ENCODE measurements at regions not wholly inside any gene's neighbourhood (a gene's known extent, or its start where the extent isn't known, plus 50 kb on each side); places are given as distances from the start of the nearest gene placed in this dataset.
"Not testable (repeated sequence)": the region's sequence is repeated elsewhere in the genome, so short reads cannot be mapped to it uniquely, and the experiment has no call there.

GRCh38 chr14:25389948-25390347 is 340.0 kb upstream of the STXBP6 start:
- no peak overlapping the region for H3K27ac Mint-ChIP-seq
- no peak for ATAC-seq (ENCODE audit: low read depth)
- H3K27me3 Mint-ChIP-seq, result no peaks in the 10 kb centered on the region
- peaks cover 5% of the 10 kb centered on the region for H3K9me3 Mint-ChIP-seq
- H3K4me1 Mint-ChIP-seq, result no peaks in the 10 kb centered on the region
- no peaks in the 10 kb centered on the region for H3K36me3 Mint-ChIP-seq
- DNase-seq (ENCODE audit: low spot score in 2 of 2), result no peak
- no peak overlapping the region for H3K4me3 Mint-ChIP-seq

GRCh38 chr14:25381498-25381897 is 331.6 kb upstream of the STXBP6 start:
- no peak for DNase-seq (ENCODE audit: low spot score in 2 of 2)
- H3K9me3 Mint-ChIP-seq, result no peaks in the 10 kb centered on the region
- no peak overlapping the region for H3K4me3 Mint-ChIP-seq
- H3K4me1 Mint-ChIP-seq, result no peaks in the 10 kb centered on the region
- H3K27me3 Mint-ChIP-seq, result no peaks in the 10 kb centered on the region
- H3K36me3 Mint-ChIP-seq, result no peaks in the 10 kb centered on the region
- H3K27ac Mint-ChIP-seq, result no peak overlapping the region
- ATAC-seq (ENCODE audit: low read depth), result no peak

GRCh38 chr14:25375639-25376038 is 325.7 kb upstream of the STXBP6 start:
- no peak for ATAC-seq (ENCODE audit: low read depth)
- Mint-ChIP-seq H3K4me1 (no peaks in the 10 kb centered on the region), H3K4me3 (no peak overlapping the region), H3K27ac (no peak overlapping the region), H3K36me3 (peaks cover 1% of the 10 kb centered on the region), H3K27me3 (no peaks in the 10 kb centered on the region), H3K9me3 (peaks cover 1% of the 10 kb centered on the region)
- DNase-seq (ENCODE audit: low spot score in 2 of 2), result no peak

- H3K27ac Mint-ChIP-seq, result no peak overlapping the region
- peaks cover 4% of the 10 kb centered on the region for H3K9me3 Mint-ChIP-seq
- H3K27me3 Mint-ChIP-seq, result no peaks in the 10 kb centered on the region
- H3K4me3 Mint-ChIP-seq, result no peak overlapping the region
- no peak for ATAC-seq (ENCODE audit: low read depth)
- H3K36me3 Mint-ChIP-seq, result peaks cover 1% of the 10 kb centered on the region
- H3K4me1 Mint-ChIP-seq, result no peaks in the 10 kb centered on the region
- DNase-seq (ENCODE audit: low spot score in 2 of 2), result no peak
These were observed 321.1 kb upstream of the STXBP6 start for GRCh38 chr14:25371068-25371467.

- not testable (repeated sequence) for H3K4me1 Mint-ChIP-seq; H3K9me3 Mint-ChIP-seq; H3K27ac Mint-ChIP-seq; DNase-seq (ENCODE audit: low spot score in 2 of 2); ATAC-seq (ENCODE audit: low read depth); H3K4me3 Mint-ChIP-seq; H3K36me3 Mint-ChIP-seq; H3K27me3 Mint-ChIP-seq
These were observed 320.1 kb upstream of the STXBP6 start for GRCh38 chr14:25370057-25370456.

GRCh38 chr14:25358330-25358729 is 308.4 kb upstream of the STXBP6 start:
- Mint-ChIP-seq H3K27ac (no peak overlapping the region), H3K9me3 (peaks cover 2% of the 10 kb centered on the region), H3K4me3 (no peak overlapping the region), H3K4me1 (no peaks in the 10 kb centered on the region), H3K27me3 (no peaks in the 10 kb centered on the region), H3K36me3 (no peaks in the 10 kb centered on the region)
- ATAC-seq (ENCODE audit: low read depth), result no peak
- no peak for DNase-seq (ENCODE audit: low spot score in 2 of 2)

GRCh38 chr14:25351269-25351668 is 301.3 kb upstream of the STXBP6 start:
- Mint-ChIP-seq H3K36me3 (no peaks in the 10 kb centered on the region), H3K9me3 (no peaks in the 10 kb centered on the region), H3K27me3 (no peaks in the 10 kb centered on the region), H3K4me1 (no peaks in the 10 kb centered on the region), H3K27ac (no peak overlapping the region), H3K4me3 (no peak overlapping the region)
- DNase-seq (ENCODE audit: low spot score in 2 of 2) (no peak), ATAC-seq (ENCODE audit: low read depth) (no peak)

GRCh38 chr14:25350802-25351201 is 300.9 kb upstream of the STXBP6 start:
- Mint-ChIP-seq H3K9me3 (no peaks in the 10 kb centered on the region), H3K4me3 (no peak overlapping the region), H3K4me1 (no peaks in the 10 kb centered on the region), H3K36me3 (no peaks in the 10 kb centered on the region), H3K27me3 (no peaks in the 10 kb centered on the region), H3K27ac (no peak overlapping the region)
- DNase-seq (ENCODE audit: low spot score in 2 of 2) (no peak), ATAC-seq (ENCODE audit: low read depth) (no peak)

GRCh38 chr14:25350021-25350420 is 300.1 kb upstream of the STXBP6 start:
- no peak for DNase-seq (ENCODE audit: low spot score in 2 of 2)
- H3K4me3 Mint-ChIP-seq, result no peak overlapping the region
- no peaks in the 10 kb centered on the region for H3K4me1 Mint-ChIP-seq
- H3K27ac Mint-ChIP-seq, result no peak overlapping the region
- H3K9me3 Mint-ChIP-seq, result peaks cover under 1% of the 10 kb centered on the region
- H3K36me3 Mint-ChIP-seq, result no peaks in the 10 kb centered on the region
- ATAC-seq (ENCODE audit: low read depth), result no peak
- H3K27me3 Mint-ChIP-seq, result no peaks in the 10 kb centered on the region

- DNase-seq (ENCODE audit: low spot score in 2 of 2) (no peak), ATAC-seq (ENCODE audit: low read depth) (no peak)
- Mint-ChIP-seq H3K4me3 (no peak overlapping the region), H3K27ac (no peak overlapping the region), H3K36me3 (no peaks in the 10 kb centered on the region), H3K9me3 (peaks cover 3% of the 10 kb centered on the region), H3K4me1 (no peaks in the 10 kb centered on the region), H3K27me3 (no peaks in the 10 kb centered on the region)
These were observed 299.3 kb upstream of the STXBP6 start for GRCh38 chr14:25349269-25349668.

- no peak overlapping the region for H3K4me3 Mint-ChIP-seq
These were observed 290.9 kb upstream of the STXBP6 start for GRCh38 chr14:25340882-25341281.

GRCh38 chr14:25322784-25323183 is 272.8 kb upstream of the STXBP6 start:
- no peak overlapping the region for H3K27ac Mint-ChIP-seq
- no peaks in the 10 kb centered on the region for H3K4me1 Mint-ChIP-seq
- H3K4me3 Mint-ChIP-seq, result no peak overlapping the region
- no peak for ATAC-seq (ENCODE audit: low read depth)
- H3K9me3 Mint-ChIP-seq, result peaks cover 6% of the 10 kb centered on the region
- no peak for DNase-seq (ENCODE audit: low spot score in 2 of 2)
- no peaks in the 10 kb centered on the region for H3K36me3 Mint-ChIP-seq
- no peaks in the 10 kb centered on the region for H3K27me3 Mint-ChIP-seq

More at GRCh38 chr14:25340882-25341281, 290.9 kb upstream of the STXBP6 start:
- no peaks in the 10 kb centered on the region for H3K27me3 Mint-ChIP-seq
- peaks cover 25% of the 10 kb centered on the region for H3K9me3 Mint-ChIP-seq
- H3K4me1 Mint-ChIP-seq, result no peaks in the 10 kb centered on the region
- H3K27ac Mint-ChIP-seq, result no peak overlapping the region
- DNase-seq (ENCODE audit: low spot score in 2 of 2), result no peak
- H3K36me3 Mint-ChIP-seq, result no peaks in the 10 kb centered on the region
- no peak for ATAC-seq (ENCODE audit: low read depth)

- DNase-seq (ENCODE audit: low spot score in 2 of 2); H3K36me3 Mint-ChIP-seq; H3K4me1 Mint-ChIP-seq; H3K4me3 Mint-ChIP-seq; H3K9me3 Mint-ChIP-seq; ATAC-seq (ENCODE audit: low read depth); H3K27ac Mint-ChIP-seq; H3K27me3 Mint-ChIP-seq: not testable (repeated sequence)
These were observed 266.1 kb upstream of the STXBP6 start for GRCh38 chr14:25316007-25316406.

GRCh38 chr14:25308244-25308643 is 258.3 kb upstream of the STXBP6 start:
- Mint-ChIP-seq H3K36me3 (no peaks in the 10 kb centered on the region), H3K4me3 (no peak overlapping the region), H3K9me3 (peaks cover 2% of the 10 kb centered on the region)

GRCh38 chr14:25303934-25304333 is 254.0 kb upstream of the STXBP6 start:
- DNase-seq (ENCODE audit: low spot score in 2 of 2) (no peak), ATAC-seq (ENCODE audit: low read depth) (no peak)
- Mint-ChIP-seq H3K4me3 (no peak overlapping the region), H3K27me3 (peaks cover 2% of the 10 kb centered on the region), H3K9me3 (no peaks in the 10 kb centered on the region), H3K4me1 (no peaks in the 10 kb centered on the region), H3K36me3 (no peaks in the 10 kb centered on the region), H3K27ac (no peak overlapping the region)

More at GRCh38 chr14:25308244-25308643, 258.3 kb upstream of the STXBP6 start:
- Mint-ChIP-seq H3K27me3 (no peaks in the 10 kb centered on the region), H3K27ac (no peak overlapping the region), H3K4me1 (no peaks in the 10 kb centered on the region)
- no peak for ATAC-seq (ENCODE audit: low read depth)
- no peak for DNase-seq (ENCODE audit: low spot score in 2 of 2)
